Upper lobe of right lung (tissue), 1 donor: ENCODE measurements at regions not wholly inside any gene's neighbourhood (a gene's known extent, or its start where the extent isn't known, plus 50 kb on each side); places are given as distances from the start of the nearest gene placed in this dataset.

Source experiments
- ATAC-seq: fragments of 200-7000 bp; cut with Tn5 transposase; one replicate; pipeline ENCODE4 v1.9.1; 2020; ENCODE audit warnings: mild to moderate bottlenecking, moderate library complexity
- DNase-seq: peaks from one replicate; pipeline ENCODE4 v3.0.0-alpha.2; 2020
- H3K27ac ChIP-seq: fragments of 200-600 bp; one replicate; pipeline ENCODE4 v1.8.0; 2022
- H3K27me3 ChIP-seq: fragments of 200-600 bp; one replicate; pipeline ENCODE4 v1.8.0; 2022; ENCODE audit warnings: mild to moderate bottlenecking
- H3K36me3 ChIP-seq: fragments of 200-600 bp; one replicate; pipeline ENCODE4 v1.8.0; 2022
- H3K4me1 ChIP-seq: fragments of 200-600 bp; one replicate; pipeline ENCODE4 v1.8.0; 2022
- H3K4me3 ChIP-seq: fragments of 200-600 bp; one replicate; pipeline ENCODE4 v1.8.0; 2022; ENCODE audit warnings: mild to moderate bottlenecking
- H3K9me3 ChIP-seq: fragments of 200-600 bp; one replicate; pipeline ENCODE4 v1.8.0; 2022
- intact Hi-C: fragments of 100-400 bp; cut with DNase I; formaldehyde crosslinking; loops from one replicate; pipeline ENCODE4 v1.11.0; 2022
- TF ChIP-seq, protein P1 (sequence below): fragments of 200-600 bp; IDR thresholded peaks from one replicate; pipeline ENCODE4 v1.8.0; 2022; ENCODE audit warnings: antibody characterized with exemption
- donor health status: DM: no; HTN: yes; CAD: no; lungs with severe emphysema.

DNA sequence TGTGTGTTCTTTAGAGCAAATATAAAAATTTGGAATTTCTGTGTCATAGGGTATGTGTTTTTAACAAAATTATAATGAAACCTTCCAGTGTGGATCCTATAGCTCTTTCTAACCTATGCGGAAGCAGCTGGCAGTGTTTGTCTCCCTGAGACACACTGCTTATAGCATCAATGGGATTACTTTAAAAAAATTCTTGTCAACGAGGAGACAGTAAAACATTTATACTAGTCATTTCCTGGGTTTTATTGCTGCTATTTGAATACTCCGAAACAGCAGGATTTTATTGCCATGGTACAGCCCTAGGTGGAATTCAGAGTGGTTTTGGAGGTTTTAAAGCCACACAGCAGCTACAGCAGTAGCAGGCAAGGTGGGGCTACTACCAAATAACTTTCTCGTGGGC, 145.1 kb upstream of the IL1RAPL2 start:
- Histone ChIP-seq H3K9me3 (no peaks in the 10 kb centered on the region), H3K4me3 (no peak overlapping the region), H3K4me1 (no peaks in the 10 kb centered on the region), H3K36me3 (no peaks in the 10 kb centered on the region), H3K27me3 (no peaks in the 10 kb centered on the region), H3K27ac (no peak overlapping the region)
- ATAC-seq (no peak), DNase-seq (no peak)
- TF ChIP-seq, protein P1, sequence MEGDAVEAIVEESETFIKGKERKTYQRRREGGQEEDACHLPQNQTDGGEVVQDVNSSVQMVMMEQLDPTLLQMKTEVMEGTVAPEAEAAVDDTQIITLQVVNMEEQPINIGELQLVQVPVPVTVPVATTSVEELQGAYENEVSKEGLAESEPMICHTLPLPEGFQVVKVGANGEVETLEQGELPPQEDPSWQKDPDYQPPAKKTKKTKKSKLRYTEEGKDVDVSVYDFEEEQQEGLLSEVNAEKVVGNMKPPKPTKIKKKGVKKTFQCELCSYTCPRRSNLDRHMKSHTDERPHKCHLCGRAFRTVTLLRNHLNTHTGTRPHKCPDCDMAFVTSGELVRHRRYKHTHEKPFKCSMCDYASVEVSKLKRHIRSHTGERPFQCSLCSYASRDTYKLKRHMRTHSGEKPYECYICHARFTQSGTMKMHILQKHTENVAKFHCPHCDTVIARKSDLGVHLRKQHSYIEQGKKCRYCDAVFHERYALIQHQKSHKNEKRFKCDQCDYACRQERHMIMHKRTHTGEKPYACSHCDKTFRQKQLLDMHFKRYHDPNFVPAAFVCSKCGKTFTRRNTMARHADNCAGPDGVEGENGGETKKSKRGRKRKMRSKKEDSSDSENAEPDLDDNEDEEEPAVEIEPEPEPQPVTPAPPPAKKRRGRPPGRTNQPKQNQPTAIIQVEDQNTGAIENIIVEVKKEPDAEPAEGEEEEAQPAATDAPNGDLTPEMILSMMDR, result no peak
- intact Hi-C loops, result no loop called here

DNA sequence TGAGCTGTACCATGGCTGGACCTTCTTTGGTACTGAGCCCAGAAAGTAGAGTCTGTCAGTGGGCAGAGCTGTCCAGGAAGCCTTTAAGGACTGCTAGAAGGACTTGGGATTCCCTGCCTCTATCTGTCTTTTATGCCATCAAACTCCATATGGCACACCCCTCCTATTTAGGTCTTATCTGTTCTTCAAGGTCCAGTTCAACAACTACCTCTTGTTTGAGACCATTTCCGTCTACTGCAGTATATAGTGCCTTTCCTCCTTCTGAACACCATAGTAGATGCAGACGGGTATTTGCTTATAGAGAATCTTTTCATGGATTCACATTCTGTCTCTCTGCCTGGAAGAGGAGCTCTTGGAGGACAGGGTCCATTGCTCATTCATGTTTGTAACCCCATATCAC, 146.1 kb upstream of the IL1RAPL2 start:
- Histone ChIP-seq H3K36me3 (no peaks in the 10 kb centered on the region), H3K4me3 (no peak overlapping the region), H3K4me1 (no peaks in the 10 kb centered on the region), H3K27me3 (no peaks in the 10 kb centered on the region), H3K27ac (no peak overlapping the region), H3K9me3 (no peaks in the 10 kb centered on the region)
- ATAC-seq (no peak), DNase-seq (no peak)
- intact Hi-C loops, result no loop called here
- TF ChIP-seq, protein P1, result no peak

DNA sequence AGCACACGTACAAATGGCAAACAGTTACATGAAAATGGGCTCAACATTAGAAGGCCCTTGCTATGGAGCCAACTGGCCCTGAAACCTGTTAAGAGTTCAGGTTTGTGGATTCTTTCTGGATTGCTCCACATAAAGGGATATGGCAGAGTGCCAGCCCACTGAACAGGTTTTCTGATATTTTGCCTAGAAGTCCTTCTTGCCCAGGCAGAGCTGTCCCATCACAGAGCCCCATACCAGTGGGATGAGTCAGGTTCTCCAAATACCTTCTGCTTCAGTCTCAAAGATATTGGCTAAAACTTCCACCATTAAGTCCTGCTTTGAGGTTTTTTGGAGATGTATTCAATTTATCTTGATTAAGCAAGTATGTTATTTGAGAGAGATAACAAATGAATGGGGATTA, 146.8 kb upstream of the IL1RAPL2 start:
- no peaks in the 10 kb centered on the region for H3K36me3 ChIP-seq
- DNase-seq, result no peak
- no peak for ATAC-seq
- TF ChIP-seq, protein P1, result no peak
- H3K27ac ChIP-seq, result no peak overlapping the region
- no peak overlapping the region for H3K4me3 ChIP-seq
- no peaks in the 10 kb centered on the region for H3K4me1 ChIP-seq
- H3K9me3 ChIP-seq, result no peaks in the 10 kb centered on the region
- intact Hi-C loops, result no loop called here
- no peaks in the 10 kb centered on the region for H3K27me3 ChIP-seq

DNA sequence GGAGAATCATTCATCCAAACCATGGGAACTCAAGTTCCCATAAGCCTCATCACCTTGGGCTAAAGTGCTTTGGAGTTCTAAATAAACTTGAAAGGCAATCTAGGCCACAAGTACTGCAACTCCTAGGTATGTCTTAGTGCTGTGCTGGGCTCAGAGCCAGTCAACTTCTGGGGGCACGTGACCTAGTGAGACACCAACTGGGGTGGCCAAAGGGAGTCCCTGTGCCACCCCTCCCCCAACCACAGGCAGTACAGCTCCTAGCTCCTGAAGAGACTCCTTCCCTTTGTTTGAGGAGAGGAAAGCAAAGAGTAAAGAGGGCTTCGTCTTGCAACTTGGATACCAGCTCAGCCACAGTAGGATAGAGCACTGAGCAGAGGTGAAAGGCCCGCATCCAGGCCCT, 154.2 kb upstream of the IL1RAPL2 start:
- DNase-seq (no peak), ATAC-seq (peak; percentile 48)
- intact Hi-C loops, result no loop called here
- no peaks in the 10 kb centered on the region for H3K9me3 ChIP-seq
- TF ChIP-seq, protein P1, result no peak
- no peak overlapping the region for H3K27ac ChIP-seq
- no peaks in the 10 kb centered on the region for H3K4me1 ChIP-seq
- H3K4me3 ChIP-seq, result no peak overlapping the region
- no peaks in the 10 kb centered on the region for H3K27me3 ChIP-seq
- H3K36me3 ChIP-seq, result no peaks in the 10 kb centered on the region

DNA sequence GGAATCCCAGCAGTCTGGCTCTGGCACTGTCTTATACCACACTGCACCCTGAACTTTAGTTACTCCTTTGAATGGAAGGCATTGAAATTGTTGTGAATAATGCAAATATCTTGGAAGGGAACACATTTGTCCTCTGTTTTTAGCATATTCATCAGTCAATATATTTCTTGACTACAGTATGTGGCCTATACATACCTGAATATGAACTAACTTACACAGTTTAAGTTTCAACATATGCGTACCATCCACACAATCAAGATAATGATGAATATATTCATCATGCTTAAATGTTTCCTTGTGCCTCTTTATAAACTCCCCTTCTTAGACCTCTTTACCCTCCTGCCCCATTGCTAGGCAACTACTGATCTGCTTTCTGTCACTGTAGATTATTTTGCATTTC, 145.7 kb upstream of the ESX1 start:
- H3K36me3 ChIP-seq, result no peaks in the 10 kb centered on the region
- H3K9me3 ChIP-seq, result no peaks in the 10 kb centered on the region
- TF ChIP-seq, protein P1, result no peak
- H3K4me3 ChIP-seq, result no peak overlapping the region
- H3K27me3 ChIP-seq, result no peaks in the 10 kb centered on the region
- DNase-seq (no peak), ATAC-seq (no peak)
- no peaks in the 10 kb centered on the region for H3K4me1 ChIP-seq
- H3K27ac ChIP-seq, result no peak overlapping the region
- intact Hi-C loops, result no loop called here

DNA sequence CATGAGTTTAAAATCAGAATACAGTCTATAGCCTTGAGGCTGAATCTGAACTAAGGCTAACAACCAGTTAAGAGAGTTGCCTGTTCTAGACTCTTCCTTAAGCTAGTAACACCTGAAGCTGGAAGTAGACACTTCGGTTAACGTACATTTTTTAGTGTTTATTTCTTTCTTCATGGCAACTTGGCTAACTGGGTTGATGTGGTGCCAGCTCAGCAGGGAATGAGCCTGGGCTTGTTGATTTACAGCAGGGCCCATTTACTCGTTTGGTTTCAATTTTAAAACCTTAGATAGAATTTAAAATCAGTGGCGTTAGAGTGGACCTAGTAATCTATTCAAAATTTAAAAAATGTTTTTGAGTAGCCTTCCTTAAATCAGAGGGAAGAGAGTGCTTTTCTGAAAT, 137.6 kb upstream of the ESX1 start:
- no peak overlapping the region for H3K27ac ChIP-seq
- no peaks in the 10 kb centered on the region for H3K27me3 ChIP-seq
- ATAC-seq (no peak), DNase-seq (no peak)
- TF ChIP-seq, protein P1, result no peak
- no peaks in the 10 kb centered on the region for H3K36me3 ChIP-seq
- H3K4me1 ChIP-seq, result no peaks in the 10 kb centered on the region
- no peak overlapping the region for H3K4me3 ChIP-seq
- no peaks in the 10 kb centered on the region for H3K9me3 ChIP-seq
- intact Hi-C loops, result no loop called here
